OCI-LY3 (cell line): ENCODE measurements at regions not wholly inside any gene's neighbourhood (a gene's known extent, or its start where the extent isn't known, plus 50 kb on each side); places are given as distances from the start of the nearest gene placed in this dataset.

Experiments
- CTCF ChIP-seq: fragments of 200-600, 300-600 bp; sonication (generic); IDR thresholded peaks from 2 replicates; pipeline ENCODE4 v1.5.1; 2014; ENCODE audit warnings: antibody characterized with exemption, low read length, low read depth
- EZH2phosphoT487 ChIP-seq: fragments of 200-600 bp; shearing (Covaris generic); IDR thresholded peaks from 2 replicates; pipeline ENCODE4 v1.6.1; 2018; ENCODE audit warnings: antibody characterized with exemption, mixed run types, low read depth

DNA sequence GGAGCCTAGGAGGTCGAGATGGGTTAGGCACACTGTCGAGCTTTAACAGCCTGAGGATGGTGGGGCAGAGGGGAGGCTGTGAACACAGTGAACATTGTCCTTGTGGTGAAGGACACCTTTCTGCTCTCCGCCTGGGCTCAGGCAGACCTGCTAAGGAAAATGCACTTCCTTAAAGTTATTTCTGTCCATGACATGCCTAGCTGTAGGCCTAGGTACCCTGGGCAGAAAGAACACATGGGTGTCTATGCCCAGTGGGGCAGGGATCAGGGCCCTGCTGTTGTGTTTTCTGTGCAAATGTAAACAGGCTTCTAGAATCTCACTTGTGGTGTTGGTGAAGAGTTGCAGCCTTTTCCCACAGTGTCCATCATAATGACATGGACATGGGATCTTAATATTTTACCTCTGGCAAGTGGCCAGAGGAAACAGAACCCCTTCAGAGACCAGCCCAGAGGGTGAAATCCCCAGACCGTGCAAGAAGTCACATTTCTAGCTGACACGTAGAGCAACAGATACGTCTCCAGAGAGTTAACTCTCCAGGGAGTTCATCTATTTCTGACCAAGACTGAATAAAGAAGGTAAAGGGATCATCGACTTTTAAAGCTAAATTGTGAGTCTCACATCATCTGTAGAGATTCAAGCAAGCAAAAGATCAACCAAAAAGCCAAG lies 79.2 kb downstream of the C9orf152 start:
- TF ChIP-seq CTCF: no peak
- no peak for TF ChIP-seq EZH2phosphoT487
